ENCODE measurements at regions not wholly inside any gene's neighbourhood (a gene's known extent, or its start where the extent isn't known, plus 50 kb on each side); places are given as distances from the start of the nearest gene placed in this dataset.

- Histone ChIP-seq H3K9me3 (ENCODE audit: control insufficient read depth in 2 of 2, insufficient read depth in 1 of 2, low read depth in 1 of 2, low read length in 1 of 2) (no peaks in the 10 kb centered on the region), H3K36me3 (ENCODE audit: control insufficient read depth in 3 of 3, insufficient read depth in 2 of 3, low read depth in 1 of 3, low read length in 3 of 3) (no peaks in the 10 kb centered on the region), H3K4me3 (ENCODE audit: low read depth in 1 of 3, low read length in 3 of 3) (no peak overlapping the region), H3K4me1 (ENCODE audit: control insufficient read depth in 3 of 3, insufficient read depth in 2 of 3, low read depth in 1 of 3, low read length in 2 of 3) (peaks cover 0 to 2% (median 0%) of the 10 kb centered on the region in 3 donors), H3K27ac (ENCODE audit: low read depth in 1 of 3, low read length in 2 of 3) (no peak overlapping the region), H3K27me3 (ENCODE audit: control insufficient read depth in 3 of 3, insufficient read depth in 3 of 3, low read length in 3 of 3) (no peaks in the 10 kb centered on the region)
- WGBS, 3 donors = 67 to 77% (median 71%) methylated on average over 2 of the region's 2 CpGs
- FAIRE-seq (no peak), DNase-seq (no peak)
Measured at GRCh38 chr7:41873741-41874140, 170.9 kb upstream of the INHBA start.

- Histone ChIP-seq H3K27ac (ENCODE audit: low read depth in 1 of 3, low read length in 2 of 3) (no peak overlapping the region), H3K9me3 (ENCODE audit: control insufficient read depth in 2 of 2, insufficient read depth in 1 of 2, low read depth in 1 of 2, low read length in 1 of 2) (no peaks in the 10 kb centered on the region), H3K4me3 (ENCODE audit: low read depth in 1 of 3, low read length in 3 of 3) (no peak overlapping the region), H3K36me3 (ENCODE audit: control insufficient read depth in 3 of 3, insufficient read depth in 2 of 3, low read depth in 1 of 3, low read length in 3 of 3) (no peaks in the 10 kb centered on the region), H3K27me3 (ENCODE audit: control insufficient read depth in 3 of 3, insufficient read depth in 3 of 3, low read length in 3 of 3) (no peaks in the 10 kb centered on the region), H3K4me1 (ENCODE audit: control insufficient read depth in 3 of 3, insufficient read depth in 2 of 3, low read depth in 1 of 3, low read length in 2 of 3) (peaks cover 0 to 2% (median 0%) of the 10 kb centered on the region in 3 donors)
- FAIRE-seq (no peak), DNase-seq (no peak)
- WGBS, 3 donors = 73 to 89% (median 80%) methylated on average over 1 of the region's 1 CpG
Measured at GRCh38 chr7:41872966-41873365, 170.1 kb upstream of the INHBA start.

GRCh38 chr7:41870461-41871138 is 167.7 kb upstream of the INHBA start:
- H3K27ac ChIP-seq (ENCODE audit: low read depth in 1 of 3, low read length in 2 of 3) = no peak overlapping the region
- H3K4me3 ChIP-seq (ENCODE audit: low read depth in 1 of 3, low read length in 3 of 3) = no peak overlapping the region
- H3K27me3 ChIP-seq (ENCODE audit: control insufficient read depth in 3 of 3, insufficient read depth in 3 of 3, low read length in 3 of 3) = no peaks in the 10 kb centered on the region
- FAIRE-seq (no peak), DNase-seq (no peak)
- H3K4me1 ChIP-seq (ENCODE audit: control insufficient read depth in 3 of 3, insufficient read depth in 2 of 3, low read depth in 1 of 3, low read length in 2 of 3) = peaks cover 0 to 2% (median 0%) of the 10 kb centered on the region in 3 donors
- H3K36me3 ChIP-seq (ENCODE audit: control insufficient read depth in 3 of 3, insufficient read depth in 2 of 3, low read depth in 1 of 3, low read length in 3 of 3) = no peaks in the 10 kb centered on the region
- WGBS, 3 donors = 60 to 73% (median 61%) methylated on average over 1 of the region's 1 CpG
- H3K9me3 ChIP-seq (ENCODE audit: control insufficient read depth in 2 of 2, insufficient read depth in 1 of 2, low read depth in 1 of 2, low read length in 1 of 2) = no peaks in the 10 kb centered on the region

GRCh38 chr7:41869997-41870396 is 167.1 kb upstream of the INHBA start:
- Histone ChIP-seq H3K9me3 (ENCODE audit: control insufficient read depth in 2 of 2, insufficient read depth in 1 of 2, low read depth in 1 of 2, low read length in 1 of 2) (peaks cover 0 to 5% of the 10 kb centered on the region in 2 donors), H3K27ac (ENCODE audit: low read depth in 1 of 3, low read length in 2 of 3) (no peak overlapping the region), H3K27me3 (ENCODE audit: control insufficient read depth in 3 of 3, insufficient read depth in 3 of 3, low read length in 3 of 3) (no peaks in the 10 kb centered on the region), H3K4me3 (ENCODE audit: low read depth in 1 of 3, low read length in 3 of 3) (no peak overlapping the region), H3K4me1 (ENCODE audit: control insufficient read depth in 3 of 3, insufficient read depth in 2 of 3, low read depth in 1 of 3, low read length in 2 of 3) (peaks cover 0 to 2% (median 0%) of the 10 kb centered on the region in 3 donors), H3K36me3 (ENCODE audit: control insufficient read depth in 3 of 3, insufficient read depth in 2 of 3, low read depth in 1 of 3, low read length in 3 of 3) (no peaks in the 10 kb centered on the region)
- DNase-seq (no peak), FAIRE-seq (no peak)
- WGBS, 3 donors = 43 to 60% (median 55%) methylated on average over 4 of the region's 4 CpGs

GRCh38 chr7:41869596-41869995 is 166.7 kb upstream of the INHBA start:
- Histone ChIP-seq H3K4me1 (ENCODE audit: control insufficient read depth in 3 of 3, insufficient read depth in 2 of 3, low read depth in 1 of 3, low read length in 2 of 3) (peaks cover 0 to 2% (median 0%) of the 10 kb centered on the region in 3 donors), H3K27me3 (ENCODE audit: control insufficient read depth in 3 of 3, insufficient read depth in 3 of 3, low read length in 3 of 3) (no peaks in the 10 kb centered on the region), H3K27ac (ENCODE audit: low read depth in 1 of 3, low read length in 2 of 3) (no peak overlapping the region), H3K36me3 (ENCODE audit: control insufficient read depth in 3 of 3, insufficient read depth in 2 of 3, low read depth in 1 of 3, low read length in 3 of 3) (no peaks in the 10 kb centered on the region), H3K9me3 (ENCODE audit: control insufficient read depth in 2 of 2, insufficient read depth in 1 of 2, low read depth in 1 of 2, low read length in 1 of 2) (peaks cover 0 to 9% of the 10 kb centered on the region in 2 donors), H3K4me3 (ENCODE audit: low read depth in 1 of 3, low read length in 3 of 3) (no peak overlapping the region)
- 67 to 83% (median 79%) methylated on average over 3 of the region's 3 CpGs for WGBS, 3 donors
- no peak for FAIRE-seq
- no peak for DNase-seq

- no peak overlapping the region for H3K27ac ChIP-seq (ENCODE audit: low read depth in 1 of 3, low read length in 2 of 3)
- H3K36me3 ChIP-seq (ENCODE audit: control insufficient read depth in 3 of 3, insufficient read depth in 2 of 3, low read depth in 1 of 3, low read length in 3 of 3) = no peaks in the 10 kb centered on the region
- no peak overlapping the region for H3K4me3 ChIP-seq (ENCODE audit: low read depth in 1 of 3, low read length in 3 of 3)
- no peaks in the 10 kb centered on the region for H3K27me3 ChIP-seq (ENCODE audit: control insufficient read depth in 3 of 3, insufficient read depth in 3 of 3, low read length in 3 of 3)
- H3K4me1 ChIP-seq (ENCODE audit: control insufficient read depth in 3 of 3, insufficient read depth in 2 of 3, low read depth in 1 of 3, low read length in 2 of 3) = peaks cover 0 to 2% (median 0%) of the 10 kb centered on the region in 3 donors
- no peak for FAIRE-seq
- no peak for DNase-seq
- H3K9me3 ChIP-seq (ENCODE audit: control insufficient read depth in 2 of 2, insufficient read depth in 1 of 2, low read depth in 1 of 2, low read length in 1 of 2) = peaks cover 0 to 11% of the 10 kb centered on the region in 2 donors
Measured at GRCh38 chr7:41869091-41869490, 166.2 kb upstream of the INHBA start.

- no peak overlapping the region for H3K27ac ChIP-seq (ENCODE audit: low read depth in 1 of 3, low read length in 2 of 3)
- H3K9me3 ChIP-seq (ENCODE audit: control insufficient read depth in 2 of 2, insufficient read depth in 1 of 2, low read depth in 1 of 2, low read length in 1 of 2) = peaks cover 0 to 11% of the 10 kb centered on the region in 2 donors
- 19 to 47% (median 35%) methylated on average over 2 of the region's 2 CpGs for WGBS, 3 donors
- no peak overlapping the region for H3K4me3 ChIP-seq (ENCODE audit: low read depth in 1 of 3, low read length in 3 of 3)
- FAIRE-seq = no peak
- peaks cover 0 to 2% (median 0%) of the 10 kb centered on the region in 3 donors for H3K4me1 ChIP-seq (ENCODE audit: control insufficient read depth in 3 of 3, insufficient read depth in 2 of 3, low read depth in 1 of 3, low read length in 2 of 3)
- H3K27me3 ChIP-seq (ENCODE audit: control insufficient read depth in 3 of 3, insufficient read depth in 3 of 3, low read length in 3 of 3) = no peaks in the 10 kb centered on the region
- no peak for DNase-seq
- H3K36me3 ChIP-seq (ENCODE audit: control insufficient read depth in 3 of 3, insufficient read depth in 2 of 3, low read depth in 1 of 3, low read length in 3 of 3) = no peaks in the 10 kb centered on the region
Measured at GRCh38 chr7:41867639-41868280, 164.9 kb upstream of the INHBA start.

GRCh38 chr7:41862261-41862660 is 159.4 kb upstream of the INHBA start:
- Histone ChIP-seq H3K36me3 (ENCODE audit: control insufficient read depth in 3 of 3, insufficient read depth in 2 of 3, low read depth in 1 of 3, low read length in 3 of 3) (no peaks in the 10 kb centered on the region), H3K27me3 (ENCODE audit: control insufficient read depth in 3 of 3, insufficient read depth in 3 of 3, low read length in 3 of 3) (no peaks in the 10 kb centered on the region), H3K9me3 (ENCODE audit: control insufficient read depth in 2 of 2, insufficient read depth in 1 of 2, low read depth in 1 of 2, low read length in 1 of 2) (peaks cover 0 to 11% of the 10 kb centered on the region in 2 donors), H3K4me1 (ENCODE audit: control insufficient read depth in 3 of 3, insufficient read depth in 2 of 3, low read depth in 1 of 3, low read length in 2 of 3) (no peaks in the 10 kb centered on the region), H3K4me3 (ENCODE audit: low read depth in 1 of 3, low read length in 3 of 3) (no peak overlapping the region), H3K27ac (ENCODE audit: low read depth in 1 of 3, low read length in 2 of 3) (no peak overlapping the region)
- no peak for FAIRE-seq
- no peak for DNase-seq
- 57 to 72% (median 65%) methylated on average over 2 of the region's 2 CpGs for WGBS, 3 donors

All from small intestine (tissue), 7 donors.